Heart right ventricle (tissue), 16 donors: ENCODE measurements at regions not wholly inside any gene's neighbourhood (a gene's known extent, or its start where the extent isn't known, plus 50 kb on each side); places are given as distances from the start of the nearest gene placed in this dataset.
A peak's percentile ranks its signal among the peaks of the same experiment; 100 is the strongest.

Experiments used
- ATAC-seq, 8 donors: fragments of 200-7000 bp; cut with Tn5 transposase; one replicate each; pipeline ENCODE4 v1.9.1; 2020; ENCODE audit warnings: mild to moderate bottlenecking in 8 of 8, moderate library complexity in 8 of 8, moderate number of reproducible peaks in 1 of 8
- DNase-seq, 2 donors: peaks; one replicate each; pipeline ENCODE4 v3.0.0-alpha.2; 2020
- H3K27ac ChIP-seq, 10 donors: fragments of 200-600 bp; sonication (generic) in 2 of 10; one replicate each; pipeline versions ENCODE4 v1.5.0 to v1.8.0; 2020 to 2022; ENCODE audit warnings: mild to moderate bottlenecking in 3 of 10
- H3K27me3 ChIP-seq, 7 donors: fragments of 200-600 bp; one replicate each; pipeline ENCODE4 v1.8.0; 2021 to 2022; ENCODE audit warnings: mild to moderate bottlenecking in 2 of 7
- H3K36me3 ChIP-seq, 9 donors: fragments of 200-600 bp; sonication (generic) in 1 of 9; one replicate each; pipeline versions ENCODE4 v1.5.0 to v1.8.0; 2020 to 2022; ENCODE audit warnings: mild to moderate bottlenecking in 2 of 9
- H3K4me1 ChIP-seq, 9 donors: fragments of 200-600 bp; sonication (generic) in 1 of 9; one replicate each; pipeline versions ENCODE4 v1.5.0 to v1.8.0; 2020 to 2022; ENCODE audit warnings: mild to moderate bottlenecking in 4 of 9
- H3K4me3 ChIP-seq, 10 donors: fragments of 200-600 bp; sonication (generic) in 2 of 10; one replicate each; pipeline versions ENCODE4 v1.5.0 to v1.8.0; 2020 to 2022; ENCODE audit warnings: mild to moderate bottlenecking in 7 of 10, moderate library complexity in 2 of 10
- H3K9me3 ChIP-seq, 11 donors: fragments of 200-600 bp in 10 of 11; sonication (generic) in 2 of 11; one replicate each; pipeline versions ENCODE4 v1.5.0 to v1.8.0; 2013 to 2022; ENCODE audit warnings: mild to moderate bottlenecking in 2 of 11, control low read depth in 1 of 11, moderate library complexity in 1 of 11
- WGBS, 2 donors: extraction: QIAGEN DNeasy Blood & Tissue Kit; methylation state at CpG; one replicate each; pipeline ENCODE4 v1.1.7; 2013; ENCODE audit warnings: inconsistent platforms in 1 of 2; 5-methylcytosine and 5-hydroxymethylcytosine counted together
- intact Hi-C, 10 donors: fragments of 100-400 bp; cut with DNase I; formaldehyde crosslinking; loops; one replicate each; pipeline versions ENCODE4 v1.11.1 to v1.14.2; 2022
- TF ChIP-seq, protein P1 (sequence below), 9 donors: fragments of 200-600 bp; sonication (generic) in 2 of 9; IDR thresholded peaks; one replicate each; pipeline versions ENCODE4 v1.5.0 to v1.8.0; 2021 to 2022; ENCODE audit warnings: antibody characterized with exemption in 9 of 9, mild to moderate bottlenecking in 5 of 9, moderate library complexity in 1 of 9
- donor health status: Arrhythmogenic right ventricular cardiomyopathy.
- donor health status: ischemic (EF 13 %, LVEDD 7.1; RV severe dilation, severe dysfunction).
- donor health status: healthy with polysubstance abuse.
- donor health status: DM: no; HTN: yes; CAD: no.
- donor health status: DM: no; HTN: no; CAD: no.
- donor health status: ischemic (EF 25% LVEDD 6.9; RV normal size, moderate dysfunction).
- donor health status: ischemic (EF 25% LVEDD 5.7; RV mildly dilated, moderate dysfunction).
- donor health status: healthy.
- donor health status: DM: yes; HTN: yes; CAD: no.
- donor health status: Ischemic cardiomyopathy.
- donor health status: ischemic (EF 35%, LVEDD 5.7; RV mildly dilated, moderate dysfunction).
- donor health status: nonischemic (EF 11% LVEDD 7.7; RV severe dilation, severe dysfunction).
- donor health status: DM: yes; HTN: yes; CAD: no.
- donor health status: PGD.
- donor health status: ischemic (EF 29% LVEDD 5.4; RV normal size, mild dysfunction).
- donor health status: nonischemic (EF 23%, LVEDD 6.1; RV moderate dilation, normal function).

DNA sequence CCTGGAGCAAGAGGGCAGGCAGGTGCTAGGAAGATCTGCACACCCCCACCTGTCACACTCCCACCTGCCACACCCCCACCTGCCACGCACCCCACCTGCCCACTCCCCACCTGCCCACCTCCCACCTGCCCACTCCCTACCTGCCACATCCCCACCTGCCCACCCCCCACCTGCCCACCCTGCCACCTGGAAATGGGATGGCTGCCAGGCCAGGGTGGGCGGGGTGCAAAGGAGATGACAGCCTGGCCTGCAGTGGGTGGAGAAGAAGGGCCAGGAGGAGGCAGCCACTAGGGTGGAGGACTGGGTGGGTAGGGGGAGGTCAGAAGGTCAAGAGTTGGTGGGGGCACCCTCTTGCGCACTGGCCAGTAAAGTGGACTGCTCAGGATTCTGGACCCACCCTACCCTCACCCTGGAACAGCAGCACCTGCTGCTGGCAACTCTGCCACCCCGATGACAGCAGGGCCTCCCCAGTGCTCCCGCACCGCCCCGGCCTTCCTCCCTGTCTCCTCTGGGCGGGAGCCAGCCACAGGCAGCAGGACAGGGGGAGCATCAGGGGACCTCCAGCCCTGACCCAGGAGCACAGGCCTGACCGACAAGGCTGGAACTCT is 66.8 kb upstream of the NKX1-1 start:
- H3K36me3 ChIP-seq, result no peaks in the 10 kb centered on the region
- H3K4me1 ChIP-seq, result peaks cover 0 to 11% (median 0%) of the 10 kb centered on the region in 9 donors
- WGBS, 2 donors, result 77 to 78% methylated on average over 9 of the region's 9 CpGs
- no peak overlapping the region for H3K27ac ChIP-seq
- no peak for DNase-seq
- peaks cover 18 to 65% (median 48%) of the 10 kb centered on the region in 7 donors for H3K27me3 ChIP-seq
- TF ChIP-seq, protein P1, sequence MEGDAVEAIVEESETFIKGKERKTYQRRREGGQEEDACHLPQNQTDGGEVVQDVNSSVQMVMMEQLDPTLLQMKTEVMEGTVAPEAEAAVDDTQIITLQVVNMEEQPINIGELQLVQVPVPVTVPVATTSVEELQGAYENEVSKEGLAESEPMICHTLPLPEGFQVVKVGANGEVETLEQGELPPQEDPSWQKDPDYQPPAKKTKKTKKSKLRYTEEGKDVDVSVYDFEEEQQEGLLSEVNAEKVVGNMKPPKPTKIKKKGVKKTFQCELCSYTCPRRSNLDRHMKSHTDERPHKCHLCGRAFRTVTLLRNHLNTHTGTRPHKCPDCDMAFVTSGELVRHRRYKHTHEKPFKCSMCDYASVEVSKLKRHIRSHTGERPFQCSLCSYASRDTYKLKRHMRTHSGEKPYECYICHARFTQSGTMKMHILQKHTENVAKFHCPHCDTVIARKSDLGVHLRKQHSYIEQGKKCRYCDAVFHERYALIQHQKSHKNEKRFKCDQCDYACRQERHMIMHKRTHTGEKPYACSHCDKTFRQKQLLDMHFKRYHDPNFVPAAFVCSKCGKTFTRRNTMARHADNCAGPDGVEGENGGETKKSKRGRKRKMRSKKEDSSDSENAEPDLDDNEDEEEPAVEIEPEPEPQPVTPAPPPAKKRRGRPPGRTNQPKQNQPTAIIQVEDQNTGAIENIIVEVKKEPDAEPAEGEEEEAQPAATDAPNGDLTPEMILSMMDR (IDR thresholded peaks at IDR 0.05), result no peak
- H3K4me3 ChIP-seq, result no peak overlapping the region
- peak in 1 of 8 donors; percentile 16 for ATAC-seq
- intact Hi-C loops, result no loop called here
- no peaks in the 10 kb centered on the region for H3K9me3 ChIP-seq

DNA sequence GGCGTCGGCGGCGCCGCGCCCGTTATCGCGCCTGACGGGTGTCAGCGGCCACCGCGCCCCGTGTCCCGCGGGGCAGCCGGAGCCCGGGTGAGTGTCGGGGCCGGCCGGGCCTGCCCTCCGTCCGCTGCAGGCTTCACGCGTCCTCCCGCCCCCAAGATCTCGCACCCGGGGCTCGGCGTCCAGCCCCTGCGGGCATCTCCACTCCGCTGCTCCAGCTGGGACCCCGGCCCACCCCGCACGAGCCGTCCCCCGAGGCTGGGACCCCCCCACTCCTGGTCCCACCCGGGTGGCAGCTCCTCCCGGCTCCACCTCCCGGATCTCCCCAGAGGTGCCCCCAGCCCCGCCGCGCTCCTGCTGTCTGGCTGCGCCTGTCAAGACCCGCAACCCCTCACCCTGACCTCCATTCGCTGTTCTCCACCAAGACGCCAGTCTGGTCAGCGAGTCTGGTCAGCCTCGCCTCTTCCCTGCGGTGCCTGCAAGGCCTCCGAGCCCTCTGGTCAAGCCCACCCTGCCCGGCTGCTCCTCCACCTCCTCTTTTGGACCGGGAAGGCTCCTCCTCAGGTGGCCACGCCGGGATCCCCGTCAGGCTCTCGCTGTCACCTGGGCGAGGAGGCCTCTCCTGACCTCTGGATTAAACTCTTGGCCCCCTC is 66.0 kb upstream of the NKX1-1 start:
- Histone ChIP-seq H3K36me3 (no peaks in the 10 kb centered on the region), H3K27ac (no peak overlapping the region), H3K4me3 (no peak overlapping the region), H3K4me1 (peaks cover 0 to 11% (median 0%) of the 10 kb centered on the region in 9 donors), H3K9me3 (no peaks in the 10 kb centered on the region), H3K27me3 (peaks cover 18 to 65% (median 48%) of the 10 kb centered on the region in 7 donors)
- 11 to 12% methylated on average over 56 to 58 of the region's 58 CpGs for WGBS, 2 donors
- intact Hi-C loops, result no loop called here
- TF ChIP-seq, protein P1 (IDR thresholded peaks at IDR 0.05), result no peak
- DNase-seq (peak in 1 of 2 donors; percentile 8), ATAC-seq (no peak)

DNA sequence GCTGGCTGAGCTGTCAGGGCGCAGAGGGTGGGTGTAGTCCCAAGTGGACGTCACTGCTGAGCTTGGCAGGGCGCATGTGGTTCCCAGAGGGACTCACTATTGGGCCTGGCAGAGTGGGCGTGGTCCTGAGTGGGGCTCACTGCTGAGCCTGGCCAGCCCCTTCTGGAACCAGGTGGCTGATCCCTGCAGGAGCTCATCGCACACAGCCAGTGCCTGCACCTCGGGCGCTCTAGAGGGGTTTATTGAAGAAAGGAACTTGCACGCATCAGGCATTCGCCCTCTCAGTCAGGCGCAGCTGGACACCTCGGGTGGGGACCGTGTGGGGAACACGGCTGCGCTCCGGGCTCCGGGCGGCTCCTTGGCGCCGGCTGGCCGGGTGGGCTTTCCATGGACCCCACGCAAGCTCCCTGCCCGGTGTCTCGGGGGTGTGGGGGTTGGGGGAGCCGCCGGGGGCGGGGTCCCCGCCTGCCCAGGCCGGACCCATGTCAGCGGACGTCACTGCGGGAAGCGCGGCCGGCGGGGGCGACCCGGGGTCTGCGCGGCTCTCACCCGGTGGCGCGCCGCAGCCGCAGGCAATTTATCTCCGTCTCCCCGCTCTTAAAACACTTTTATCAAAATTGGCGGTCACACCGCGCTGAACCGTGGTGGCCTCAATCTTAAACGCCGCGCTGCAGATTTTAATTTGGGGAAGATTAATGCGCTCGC is 65.4 kb upstream of the NKX1-1 start:
- WGBS, 2 donors, result 16 to 19% methylated on average over 51 to 55 of the region's 55 CpGs
- ATAC-seq (no peak), DNase-seq (peak in 1 of 2 donors; percentile 5)
- no peaks in the 10 kb centered on the region for H3K9me3 ChIP-seq
- peaks cover 0 to 11% (median 0%) of the 10 kb centered on the region in 9 donors for H3K4me1 ChIP-seq
- TF ChIP-seq, protein P1 (IDR thresholded peaks at IDR 0.05), result no peak
- intact Hi-C loops, result no loop called here
- no peak overlapping the region for H3K4me3 ChIP-seq
- H3K36me3 ChIP-seq, result no peaks in the 10 kb centered on the region
- H3K27me3 ChIP-seq, result peaks cover 18 to 68% (median 48%) of the 10 kb centered on the region in 7 donors
- H3K27ac ChIP-seq, result no peak overlapping the region

DNA sequence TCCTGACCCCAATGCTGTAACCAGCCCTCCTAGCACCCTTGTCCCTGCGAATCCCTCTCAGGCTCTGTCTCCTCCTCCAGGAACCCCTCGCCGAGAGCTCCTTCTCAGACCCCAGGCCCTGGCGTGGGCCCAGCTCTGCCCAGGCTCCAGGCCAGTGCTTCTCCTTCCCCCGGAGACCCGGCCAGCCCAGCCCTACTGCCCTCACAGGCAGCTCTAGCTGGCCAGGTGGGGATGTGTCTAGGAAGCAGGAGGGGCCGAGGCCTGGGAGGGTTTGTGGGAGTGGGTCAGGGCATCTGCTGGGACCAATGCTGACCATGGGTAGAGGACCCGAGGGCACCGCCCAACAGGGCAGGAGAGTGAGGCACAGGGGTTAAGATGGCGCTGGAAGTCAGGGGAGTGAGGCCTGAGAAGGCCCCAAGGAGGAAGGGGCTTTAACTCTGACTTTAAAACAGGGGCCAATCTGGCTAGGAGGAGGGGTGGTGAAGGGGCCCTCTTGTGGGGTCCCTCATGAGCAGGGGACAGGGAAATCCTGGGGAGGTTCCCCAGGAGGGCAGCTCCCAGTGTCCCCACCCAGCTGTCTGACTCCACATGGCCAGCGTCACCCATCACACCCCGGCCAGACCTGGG is 64.7 kb upstream of the NKX1-1 start:
- ATAC-seq, result peak in 1 of 8 donors; percentile 39
- Histone ChIP-seq H3K27me3 (peaks cover 18 to 73% (median 48%) of the 10 kb centered on the region in 7 donors), H3K4me1 (peaks cover 0 to 11% (median 0%) of the 10 kb centered on the region in 9 donors), H3K9me3 (no peaks in the 10 kb centered on the region), H3K27ac (no peak overlapping the region), H3K4me3 (no peak overlapping the region), H3K36me3 (no peaks in the 10 kb centered on the region)
- TF ChIP-seq, protein P1 (IDR thresholded peaks at IDR 0.05), result no peak
- intact Hi-C loops, result no loop called here
- DNase-seq, result peak in 1 of 2 donors; percentile 6
- WGBS, 2 donors, result 73 to 75% methylated on average over 12 of the region's 12 CpGs
